GM21717 (cell line): ENCODE measurements at regions not wholly inside any gene's neighbourhood (a gene's known extent, or its start where the extent isn't known, plus 50 kb on each side); places are given as distances from the start of the nearest gene placed in this dataset.

Source experiments
- ATAC-seq: cut with Tn5 transposase; IDR thresholded peaks from one replicate; pipeline ENCODE4 v1.9.1; 2021; ENCODE audit warnings: mild to moderate bottlenecking, moderate library complexity; ENCODE audit not compliant: unreplicated experiment

DNA sequence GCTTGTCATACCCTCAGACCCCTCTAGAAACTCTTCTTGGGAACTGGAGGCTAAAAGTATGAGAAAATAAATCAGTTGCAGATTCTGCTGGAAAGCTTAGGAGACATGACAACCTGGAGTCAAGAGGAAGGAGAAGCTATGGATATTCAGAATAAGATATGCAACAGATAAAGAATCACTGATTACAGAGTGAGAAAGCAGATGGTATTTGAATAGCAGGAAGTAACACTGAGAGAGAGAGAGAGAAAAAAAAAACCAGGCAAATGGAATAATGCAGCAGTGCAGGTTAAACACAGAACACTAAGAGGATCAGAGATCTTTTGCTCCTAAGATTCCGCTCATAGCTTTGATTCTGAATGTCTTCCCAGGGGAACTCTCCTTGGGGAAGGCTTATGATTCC is 1284.1 kb upstream of the NXPH2 start:
- ATAC-seq = no peak

DNA sequence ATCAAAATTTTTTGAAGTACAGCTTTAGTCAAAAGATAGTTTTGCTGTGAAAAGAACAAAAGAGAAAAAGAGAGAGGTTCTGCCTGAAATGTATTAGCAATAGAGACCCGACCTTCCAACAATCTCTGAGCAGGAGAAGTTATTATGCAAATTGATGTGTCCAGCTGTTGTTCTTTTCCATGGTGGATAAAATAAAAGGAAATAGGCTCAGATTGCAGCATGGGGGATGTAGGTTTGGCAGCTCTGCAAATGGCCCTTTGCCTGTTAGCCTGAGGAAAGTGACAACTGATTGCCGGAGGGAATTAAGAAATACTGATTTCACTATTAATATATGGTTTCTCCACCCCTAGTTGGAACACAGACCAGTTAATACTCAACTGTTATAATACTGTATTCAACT is 1283.2 kb upstream of the NXPH2 start:
- ATAC-seq = no peak

DNA sequence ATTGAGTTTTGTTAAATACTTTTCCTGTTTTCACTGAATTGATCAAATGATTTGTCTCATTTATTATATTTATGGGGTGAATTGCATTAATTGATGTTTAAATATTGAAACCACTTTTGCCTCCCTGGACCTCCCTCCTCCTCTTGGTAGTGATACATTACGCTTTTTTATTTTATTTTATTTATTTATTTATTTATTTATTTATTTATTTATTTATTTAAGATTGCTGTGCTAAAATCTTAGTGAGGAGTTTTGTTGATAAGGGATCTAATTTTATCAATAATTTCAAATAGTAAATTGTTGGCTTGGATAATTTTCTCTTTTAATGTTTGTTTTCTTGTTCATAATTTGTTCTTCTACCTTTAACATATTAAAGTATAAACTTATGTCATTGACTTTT is 1281.0 kb upstream of the NXPH2 start:
- ATAC-seq = no peak

DNA sequence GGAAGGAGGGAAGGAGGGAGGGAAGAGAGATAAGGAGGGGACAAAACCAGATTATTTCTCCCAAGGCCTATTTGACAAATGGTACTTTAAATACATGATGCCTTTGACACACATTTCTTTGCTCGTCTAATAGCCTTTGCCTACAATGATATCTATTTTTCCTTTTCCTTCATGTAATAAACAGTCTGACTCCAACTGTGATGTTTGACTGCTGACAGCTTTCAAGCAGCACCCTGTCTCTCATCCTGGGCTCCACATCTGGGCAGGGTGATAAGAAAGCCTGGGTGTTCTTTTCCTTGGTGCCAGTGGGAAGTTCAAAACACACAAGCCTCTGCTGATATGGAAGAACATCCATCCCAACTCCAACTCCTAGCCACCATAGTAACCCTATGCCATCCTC is 1277.7 kb upstream of the NXPH2 start:
- ATAC-seq = no peak

DNA sequence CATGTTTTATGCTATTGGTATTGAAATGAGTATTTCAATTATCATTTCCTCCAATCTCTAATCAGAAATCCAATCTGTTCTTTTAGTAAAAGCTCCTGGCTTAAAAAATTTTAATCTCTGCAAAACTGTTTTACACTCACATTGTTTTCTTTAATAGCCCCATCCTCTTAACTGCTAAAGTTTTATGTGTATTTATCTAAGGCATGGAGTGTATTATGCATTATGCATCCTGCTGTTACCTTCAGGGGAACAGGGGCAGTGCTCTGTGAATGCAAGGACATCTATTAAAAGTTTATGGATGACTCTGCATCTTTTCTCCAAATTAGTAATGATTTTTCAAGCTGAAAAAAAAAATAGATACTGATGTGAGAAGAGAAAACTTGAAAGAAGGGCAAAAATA is 1261.6 kb upstream of the NXPH2 start:
- ATAC-seq = no peak

DNA sequence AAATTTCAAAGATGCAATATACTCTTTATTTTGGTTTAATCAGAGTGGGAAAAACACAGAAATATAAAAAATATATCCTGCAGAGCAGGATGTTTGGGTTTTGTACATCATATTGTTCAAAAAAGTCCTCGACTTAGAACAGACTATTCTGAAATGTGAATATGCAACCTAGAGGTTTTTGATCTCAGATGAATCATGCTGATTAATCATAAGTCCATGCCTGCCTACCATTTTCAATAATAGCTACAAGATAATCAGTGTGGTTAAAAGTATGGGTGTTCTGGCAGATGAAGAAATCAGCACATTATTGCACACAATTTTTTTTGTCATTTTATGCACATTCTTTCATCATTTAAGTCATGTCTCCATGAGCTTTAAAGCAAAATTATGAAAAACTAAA is 1261.0 kb upstream of the NXPH2 start:
- no peak for ATAC-seq

DNA sequence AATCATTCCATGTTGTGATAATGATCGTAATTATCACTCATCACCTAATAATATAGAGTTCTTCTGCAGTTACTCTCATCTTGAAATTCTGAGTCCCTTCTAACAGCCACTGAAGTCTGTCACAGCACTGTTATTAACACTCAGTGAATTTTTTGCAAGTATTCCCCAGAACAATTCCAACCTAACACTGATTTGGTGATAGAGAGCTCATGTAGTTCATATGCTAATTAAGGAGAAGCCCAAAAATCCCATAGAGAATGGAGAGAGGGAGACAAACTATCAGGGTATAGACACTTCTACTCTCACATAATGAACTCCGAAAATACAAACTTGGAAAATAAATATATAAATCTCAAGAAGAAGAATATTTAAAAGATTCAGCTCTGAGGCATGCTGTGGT is 1253.4 kb upstream of the NXPH2 start:
- ATAC-seq = no peak

DNA sequence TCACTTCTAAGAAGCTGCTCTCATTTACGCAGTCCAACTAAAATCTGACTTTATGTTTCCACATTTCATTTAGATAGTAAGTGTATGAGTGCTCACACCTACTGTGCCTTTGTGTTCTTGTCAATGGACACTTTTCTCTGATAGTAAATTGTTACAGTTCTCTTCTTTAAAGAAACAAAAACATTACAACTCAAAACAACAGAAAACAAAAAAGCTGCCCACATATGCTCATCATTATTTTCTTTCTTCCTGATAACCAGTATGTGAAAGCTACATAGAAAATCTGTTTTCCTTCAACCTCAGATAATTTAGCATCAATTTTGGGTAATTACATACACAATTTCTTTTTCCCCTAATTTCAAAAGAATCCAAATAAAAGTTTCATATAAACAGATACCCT is 1247.8 kb upstream of the NXPH2 start:
- no peak for ATAC-seq

DNA sequence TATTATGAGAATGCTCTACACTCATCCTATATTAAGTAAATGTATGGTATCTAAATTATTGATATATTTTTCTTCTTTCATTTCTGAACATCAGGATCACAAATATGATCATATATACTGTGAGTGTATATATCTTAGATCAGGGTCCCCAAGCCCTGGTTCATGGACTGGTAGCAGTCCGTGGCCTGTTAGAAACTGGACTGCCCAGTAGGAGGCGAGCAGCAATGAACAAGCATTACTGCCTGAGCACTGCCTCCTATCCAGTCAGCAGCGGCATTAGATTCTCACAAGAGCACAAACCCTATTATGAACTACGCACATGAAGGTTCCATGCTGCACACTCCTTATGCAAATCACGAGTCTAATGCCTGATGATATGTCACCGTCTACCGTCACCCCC is 1247.1 kb upstream of the NXPH2 start:
- ATAC-seq = no peak

DNA sequence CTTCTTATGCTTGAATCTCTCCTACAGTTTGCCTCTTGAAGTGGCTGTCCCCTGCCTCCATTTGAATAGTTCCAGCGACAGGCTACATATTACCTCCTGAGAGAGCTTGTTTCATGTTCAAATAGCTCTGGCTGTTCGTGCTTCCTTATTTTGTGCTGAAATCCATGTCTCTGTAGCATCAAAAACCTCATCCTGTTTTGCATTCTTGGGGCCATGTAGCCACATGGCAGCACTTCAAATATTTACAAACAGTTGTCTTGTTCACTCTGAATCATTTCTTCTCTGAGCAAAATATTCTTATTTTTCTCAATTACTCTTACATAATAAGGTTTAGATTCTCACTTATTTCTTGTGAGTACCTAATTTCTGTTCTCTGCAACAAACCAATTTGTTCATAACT is 1243.1 kb upstream of the NXPH2 start:
- no peak for ATAC-seq

DNA sequence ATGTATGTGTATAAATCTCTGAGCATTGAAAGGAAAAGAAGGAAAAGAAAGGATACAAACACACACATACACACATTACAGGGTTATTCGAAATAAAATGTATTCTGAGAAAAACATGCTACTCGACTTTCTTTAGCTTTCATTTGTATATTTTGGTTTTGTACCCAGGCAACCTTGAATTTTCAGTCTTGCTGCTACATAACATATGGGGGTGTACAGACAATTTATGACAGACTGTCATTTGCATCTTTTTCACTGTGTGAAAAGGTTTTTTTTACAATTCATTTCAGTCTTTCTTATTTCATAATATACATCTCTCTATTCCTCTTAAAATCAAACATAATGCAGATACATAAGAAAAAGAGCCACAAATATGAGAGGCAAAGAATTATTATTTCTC is 1238.4 kb upstream of the NXPH2 start:
- no peak for ATAC-seq

DNA sequence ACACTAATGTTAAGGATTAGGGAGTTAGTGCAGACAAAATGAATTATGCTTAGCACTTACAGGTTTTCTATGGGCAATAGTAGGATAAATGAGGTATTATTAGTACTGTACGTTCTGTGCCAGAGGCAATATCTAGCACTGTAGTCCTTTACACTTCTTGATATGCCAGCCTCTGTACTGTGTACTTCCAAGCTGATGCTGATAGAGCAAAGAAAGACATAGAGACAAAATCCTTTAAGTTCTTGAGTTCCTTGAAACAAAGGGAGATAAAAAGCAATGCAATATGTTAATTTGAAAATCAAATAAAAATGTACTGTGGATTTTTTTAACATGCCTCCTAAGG is 1234.0 kb upstream of the NXPH2 start:
- no peak for ATAC-seq

DNA sequence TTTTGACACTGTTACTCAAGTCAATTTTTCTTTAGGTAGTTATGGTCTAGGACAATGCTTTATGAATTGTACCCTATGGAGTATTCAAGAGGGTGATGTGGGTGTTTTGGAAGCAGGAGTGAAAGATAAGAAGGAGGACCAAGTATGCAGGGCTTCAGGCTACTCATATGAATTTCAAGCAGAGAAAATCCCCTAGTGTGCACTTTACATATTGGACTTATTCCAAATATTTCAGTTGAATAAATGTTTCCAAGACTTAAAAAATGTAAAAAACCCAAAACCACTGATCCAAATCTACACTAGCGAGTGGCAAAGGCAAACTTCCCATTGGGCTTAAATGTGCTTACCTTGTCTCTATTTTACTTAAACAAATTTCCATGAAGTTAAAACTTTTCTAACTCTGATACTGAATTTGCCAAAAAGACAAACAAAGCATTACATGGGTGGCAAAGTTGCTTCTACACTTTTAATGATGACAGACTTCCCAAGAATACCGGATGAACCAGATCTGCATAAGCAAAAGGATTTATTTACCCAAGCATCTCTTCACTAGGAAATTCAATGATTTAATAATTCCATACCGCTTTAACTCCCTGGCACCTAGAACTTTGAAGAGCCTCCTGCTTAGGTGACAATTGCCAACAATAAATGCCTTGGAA is 1233.5 kb upstream of the NXPH2 start:
- no peak for ATAC-seq

DNA sequence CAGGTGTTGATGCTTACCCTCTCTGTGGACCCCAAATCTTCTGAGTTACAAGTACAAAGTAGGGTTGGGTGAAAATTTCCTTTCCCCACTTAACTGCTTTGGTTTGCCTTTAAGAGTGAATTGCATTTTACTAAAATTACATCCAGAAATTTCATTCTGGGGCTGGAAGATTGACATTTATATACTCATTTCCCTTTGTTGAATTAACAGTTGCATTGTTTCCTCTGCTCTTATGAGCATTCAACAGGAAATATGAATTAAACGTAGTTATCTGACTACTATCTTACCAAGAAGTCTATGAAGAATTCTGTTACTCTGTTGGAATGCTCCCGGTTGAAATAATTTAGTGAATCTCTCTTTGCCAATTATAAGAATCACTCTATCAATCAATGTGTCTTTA is 1231.1 kb upstream of the NXPH2 start:
- ATAC-seq = no peak

DNA sequence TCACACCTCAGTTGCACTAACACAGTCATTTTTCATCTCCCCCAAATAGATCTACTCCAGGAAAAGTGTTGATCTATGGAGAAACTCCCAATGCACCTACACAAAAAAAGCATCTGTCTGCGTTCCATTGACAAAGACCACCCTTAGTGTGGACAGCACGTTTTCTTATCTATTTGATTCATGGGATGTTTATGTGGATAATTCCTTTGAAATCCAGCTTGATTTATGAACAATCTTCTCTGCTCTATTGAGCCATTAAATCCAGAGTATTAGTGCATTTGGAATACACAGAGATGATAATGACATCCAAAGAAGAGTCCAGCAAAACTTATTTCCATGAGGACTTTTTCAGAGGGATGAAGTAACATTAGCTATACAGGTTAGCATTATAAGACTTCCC is 1221.9 kb upstream of the NXPH2 start:
- ATAC-seq = no peak

DNA sequence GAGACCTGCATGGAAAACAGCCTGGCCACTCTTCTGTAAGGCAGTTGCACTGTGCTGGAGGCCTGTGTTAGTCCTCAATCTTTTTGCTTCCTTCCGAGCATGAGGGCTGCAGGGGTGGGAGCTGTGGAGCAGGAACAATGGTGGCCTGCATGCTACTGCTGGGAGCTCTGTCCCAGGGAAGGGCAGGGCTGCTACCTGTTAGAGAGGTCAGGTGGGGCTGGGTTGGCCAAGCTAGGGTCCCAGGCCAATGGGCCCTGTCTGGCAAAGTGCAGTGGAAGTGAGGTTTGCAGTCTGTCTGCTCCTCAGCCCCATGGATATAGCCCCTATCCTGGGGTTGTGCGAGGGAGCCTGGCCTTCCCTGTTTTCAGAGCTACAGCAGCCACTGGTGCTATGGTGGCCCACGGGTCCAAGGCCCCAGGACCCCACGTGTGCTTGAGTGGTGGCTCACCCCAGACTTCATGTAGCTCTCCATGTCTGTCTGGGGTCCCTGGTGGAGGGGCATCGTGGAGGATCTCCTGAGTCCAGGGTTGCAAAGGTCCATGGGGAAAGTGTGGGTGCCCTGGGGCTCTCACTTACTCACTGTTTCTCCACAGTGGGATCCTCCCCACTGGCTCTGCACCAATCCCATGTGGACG is 1212.6 kb upstream of the NXPH2 start:
- no peak for ATAC-seq

DNA sequence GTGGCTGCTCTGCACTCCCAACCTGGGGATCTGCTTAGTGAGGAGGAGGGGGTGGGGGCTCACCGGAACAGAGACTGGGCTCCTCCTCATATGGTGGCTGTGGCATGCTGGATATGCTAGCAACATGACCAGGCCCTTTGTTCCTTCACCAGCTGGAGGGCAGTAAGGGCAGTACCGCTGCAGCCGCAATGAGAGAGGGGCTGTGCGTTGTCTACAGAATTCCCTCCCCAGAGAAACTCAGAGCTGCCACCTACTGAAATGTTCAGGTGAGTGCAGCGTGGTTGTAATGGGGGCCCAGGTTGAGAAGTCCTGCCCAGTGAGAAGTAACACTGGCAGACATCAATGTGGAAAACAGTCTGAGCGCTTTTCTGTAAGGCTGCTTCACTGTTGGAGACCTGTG is 1211.9 kb upstream of the NXPH2 start:
- no peak for ATAC-seq

DNA sequence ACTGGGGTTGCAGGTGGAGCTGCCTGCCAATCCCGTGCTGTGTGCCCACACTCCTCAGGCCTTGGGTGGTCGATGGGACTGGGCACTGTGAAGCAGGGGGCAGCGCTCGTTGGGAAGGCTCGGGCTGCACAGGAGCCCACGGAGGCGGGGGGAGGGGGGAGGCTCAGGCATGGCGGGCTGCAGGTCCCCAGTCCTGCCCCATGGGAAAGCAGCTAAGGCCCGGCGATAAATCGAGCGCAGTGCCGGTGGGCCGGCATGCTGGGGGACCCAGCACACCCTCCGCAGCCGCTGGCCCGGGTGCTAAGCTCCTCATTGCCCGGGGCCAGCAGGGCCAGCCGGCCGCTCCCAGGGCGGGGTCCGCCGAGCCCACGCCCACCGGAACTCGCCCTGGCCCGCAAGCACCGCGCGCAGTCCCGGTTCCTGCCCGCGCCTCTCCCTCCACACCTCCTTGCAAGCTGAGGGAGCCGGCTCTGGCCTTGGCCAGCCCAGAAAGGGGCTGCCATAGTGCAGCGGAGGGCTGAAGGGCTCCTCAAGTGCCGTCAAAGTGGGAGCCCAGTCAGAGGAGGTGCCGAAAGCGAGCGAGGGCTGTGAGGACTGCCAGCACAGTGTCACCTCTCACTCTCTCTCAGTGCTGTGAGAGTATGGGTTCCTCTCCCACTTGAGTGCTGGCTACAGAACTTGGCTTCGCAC is 1210.6 kb upstream of the NXPH2 start:
- no peak for ATAC-seq

DNA sequence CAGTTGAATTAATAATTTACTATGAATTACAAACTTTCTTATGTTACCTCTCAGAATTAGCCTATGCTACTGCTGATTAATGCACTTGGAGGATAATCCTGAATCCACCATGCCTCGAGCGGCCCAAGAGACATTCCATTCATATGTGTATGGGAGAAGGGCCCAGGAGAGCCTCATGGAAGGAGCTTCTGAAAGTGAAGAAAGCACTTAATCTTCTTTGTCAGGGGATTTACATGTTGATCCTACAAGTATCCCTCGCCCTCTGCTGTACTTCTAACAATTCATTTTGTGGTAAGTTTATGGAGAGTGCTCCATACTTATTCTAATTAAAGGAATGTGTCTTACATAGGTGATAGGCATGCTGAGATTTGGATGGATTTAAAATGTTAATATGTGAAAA is 1189.1 kb upstream of the NXPH2 start:
- no peak for ATAC-seq

DNA sequence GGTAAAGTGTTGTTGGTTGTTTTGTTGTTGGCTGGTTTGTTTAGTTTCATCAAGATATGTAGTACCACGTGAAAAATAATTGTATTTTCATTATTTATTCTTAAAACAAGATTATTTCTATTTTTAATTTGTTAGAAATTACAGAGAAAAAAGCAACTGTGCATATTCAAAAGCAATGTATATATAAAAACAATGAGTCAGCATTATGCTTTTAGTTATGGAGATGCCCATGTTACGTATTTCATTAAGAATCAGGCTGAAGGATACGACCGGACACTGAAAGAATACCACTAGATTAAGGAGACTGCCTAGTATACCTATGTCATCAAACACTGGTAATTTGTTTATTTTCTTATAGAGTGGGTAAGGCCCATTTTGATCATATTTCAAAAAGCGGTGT is 1188.4 kb upstream of the NXPH2 start:
- ATAC-seq = no peak

DNA sequence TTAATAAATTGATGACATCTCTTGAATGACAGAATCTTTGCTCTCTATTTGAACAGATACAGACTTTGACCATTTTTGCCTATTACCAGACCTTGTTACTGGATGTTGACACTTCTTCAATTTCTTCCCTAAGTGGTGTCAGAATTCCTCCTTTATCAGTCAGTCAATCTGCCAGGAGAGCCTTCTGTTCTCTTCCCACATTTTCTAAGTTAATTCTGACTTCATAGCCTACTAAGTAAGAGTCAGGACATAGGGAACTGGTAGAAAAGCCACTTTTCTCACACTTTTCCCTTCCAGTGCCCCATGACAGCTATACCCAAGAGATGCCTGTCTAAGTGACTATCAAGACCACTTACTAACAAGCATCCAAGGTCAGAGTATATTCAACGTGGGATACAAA is 1187.5 kb upstream of the NXPH2 start:
- ATAC-seq = no peak

DNA sequence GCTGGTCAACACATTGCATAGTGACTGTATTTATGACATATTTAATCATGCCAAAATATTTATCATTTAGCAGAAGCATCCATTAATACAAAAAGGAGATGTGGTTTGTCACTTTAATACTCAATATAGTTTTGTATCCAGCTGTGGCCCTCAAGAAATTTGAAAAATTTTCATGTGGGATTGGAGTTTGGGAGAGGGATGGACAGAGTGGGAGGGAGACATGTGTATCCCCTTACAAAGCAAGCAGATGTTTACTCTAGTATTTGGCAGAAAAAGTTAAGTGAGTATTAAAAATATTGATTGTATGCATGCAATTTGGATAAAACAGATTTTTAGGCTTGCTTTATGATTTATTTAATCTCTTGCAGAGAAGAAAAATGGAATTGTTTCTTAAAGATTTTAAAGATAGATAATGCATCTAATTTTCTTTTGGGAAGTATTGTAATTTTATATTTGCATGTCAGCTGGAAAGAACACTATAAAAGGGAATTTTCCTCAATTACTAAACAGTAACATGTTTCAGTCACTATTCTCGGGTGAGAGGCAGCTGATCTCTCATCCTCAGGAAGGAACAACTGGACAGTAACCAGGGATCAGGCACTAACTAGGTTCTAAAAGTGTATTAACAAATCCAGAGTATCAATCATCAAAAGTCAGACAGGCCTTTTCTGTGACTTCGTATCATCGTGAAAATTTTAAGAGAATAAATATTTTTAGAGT is 1184.7 kb upstream of the NXPH2 start:
- ATAC-seq = no peak
